Pons (tissue), 1 donor: ENCODE measurements at regions not wholly inside any gene's neighbourhood (a gene's known extent, or its start where the extent isn't known, plus 50 kb on each side); places are given as distances from the start of the nearest gene placed in this dataset.

Experiments
- DNase-seq: peaks from one replicate; pipeline ENCODE4 v3.0.0-alpha.2; 2016; ENCODE audit warnings: low spot score

DNA sequence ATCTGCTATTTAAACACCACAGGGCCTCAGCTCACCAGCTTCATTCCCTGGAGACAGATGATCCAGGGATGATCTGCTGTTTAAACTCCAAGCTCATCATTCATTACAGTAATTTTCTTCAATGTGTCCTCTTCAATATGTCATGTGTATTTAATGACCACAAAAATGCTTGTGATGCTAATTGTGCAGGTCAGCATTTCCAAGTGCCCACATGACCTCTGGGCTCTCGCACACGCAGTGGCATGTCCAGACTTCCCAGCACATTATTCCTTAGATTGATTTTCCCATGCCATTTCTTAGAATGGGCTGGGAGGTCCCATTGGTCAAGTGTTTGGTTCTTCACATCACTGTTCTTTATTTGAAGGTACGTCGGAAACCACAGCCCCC lies 434.4 kb downstream of the HAO1 start:
- DNase-seq, result no peak

GRCh38 chr20:7516621-7517111 lies 423.6 kb downstream of the HAO1 start:
- no peak for DNase-seq

DNA sequence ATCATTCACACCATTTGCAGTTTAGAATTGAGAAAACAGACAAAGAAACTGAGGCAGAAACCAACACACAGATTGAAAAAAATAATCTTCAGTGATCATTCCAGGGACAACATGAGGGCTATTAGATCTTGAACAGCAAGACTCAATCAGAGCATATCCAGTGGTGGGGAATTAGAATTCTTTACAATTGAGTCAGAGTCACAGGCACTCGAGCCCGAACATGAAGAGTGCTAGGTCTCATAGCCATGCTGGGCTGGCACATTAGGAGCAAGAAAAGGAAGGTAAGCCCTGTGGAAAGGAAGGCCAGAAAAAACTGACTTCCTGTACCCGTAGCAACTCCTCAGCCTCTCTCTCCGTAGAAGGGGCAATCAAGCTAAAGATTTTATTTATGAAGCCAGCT lies 419.9 kb downstream of the HAO1 start:
- DNase-seq, result no peak

DNA sequence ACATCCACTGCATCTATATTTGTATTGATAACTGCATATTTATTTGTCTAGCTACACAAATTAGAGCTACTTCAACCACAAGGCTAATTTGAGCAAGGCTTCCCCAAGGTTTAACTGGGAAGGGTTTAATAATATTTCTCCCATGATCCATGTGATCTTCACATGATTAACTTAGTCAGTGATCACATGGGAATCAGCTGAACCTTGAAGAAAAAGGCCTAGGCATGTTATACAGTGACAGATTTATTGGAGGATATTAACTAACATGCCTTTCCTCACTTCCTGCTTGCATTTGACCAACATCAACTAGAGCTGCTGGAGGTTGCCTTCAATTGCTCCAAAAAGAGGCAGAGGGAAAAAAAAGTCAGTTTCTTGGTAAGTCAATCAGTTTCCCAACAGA lies 417.0 kb downstream of the HAO1 start:
- DNase-seq, result no peak

DNA sequence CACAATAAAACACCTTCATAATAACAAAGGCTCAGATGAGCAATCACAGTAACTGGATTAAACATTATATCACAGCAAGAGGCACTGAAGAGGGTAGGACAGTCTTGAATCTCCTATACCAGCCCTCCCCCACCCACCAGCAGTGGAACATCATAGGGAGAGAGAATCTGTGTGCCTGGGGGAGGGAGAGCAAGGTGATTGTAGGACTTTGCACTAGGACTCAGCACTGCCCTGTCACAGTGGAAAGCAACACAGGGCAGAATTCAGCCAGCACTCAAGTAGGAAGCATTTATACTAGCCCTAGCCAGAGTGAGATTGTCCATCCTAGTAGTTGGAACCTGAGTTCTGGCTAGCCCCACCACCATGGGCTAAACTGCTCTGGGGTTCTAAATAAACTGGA lies 400.2 kb downstream of the HAO1 start:
- DNase-seq, result no peak

DNA sequence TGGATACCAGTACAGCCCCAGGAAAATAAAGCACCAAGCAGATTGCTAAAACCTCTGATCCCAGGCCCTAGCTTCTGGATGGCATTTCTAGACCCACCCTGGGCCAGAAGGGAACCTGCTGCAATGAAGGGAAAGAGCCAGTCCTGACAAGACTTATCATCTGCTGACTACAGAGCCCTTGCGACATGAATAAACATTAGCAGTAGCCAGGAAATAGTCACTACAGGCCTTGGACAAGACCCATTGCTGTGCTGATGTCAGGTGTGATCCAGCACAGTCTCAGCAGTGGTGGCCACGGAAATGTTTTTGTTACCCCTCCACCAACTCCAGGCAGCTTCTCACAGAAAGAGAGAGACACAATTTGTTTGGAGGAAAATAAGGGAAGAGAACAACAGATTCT lies 399.3 kb downstream of the HAO1 start:
- DNase-seq, result no peak

DNA sequence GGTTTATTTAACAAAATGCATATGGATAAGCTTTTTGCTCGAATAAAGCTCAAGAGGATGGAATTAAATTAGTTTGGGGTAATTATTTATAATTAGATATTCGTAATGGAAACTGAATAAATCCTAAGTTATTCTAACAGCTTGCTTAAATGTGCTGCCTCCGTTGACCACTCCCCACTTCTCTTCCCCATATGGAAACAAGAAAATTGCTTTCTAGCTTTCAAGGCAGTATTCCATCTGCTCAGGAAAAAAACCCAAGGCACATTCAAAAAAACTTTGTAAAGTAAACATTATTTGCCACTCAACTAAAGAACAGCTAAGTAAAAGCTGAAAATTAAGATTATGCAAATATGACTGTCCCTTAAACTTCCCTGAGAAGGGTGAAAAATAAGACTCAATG lies 369.2 kb downstream of the HAO1 start:
- no peak for DNase-seq

GRCh38 chr20:7571521-7572055 lies 368.7 kb downstream of the HAO1 start:
- no peak for DNase-seq

DNA sequence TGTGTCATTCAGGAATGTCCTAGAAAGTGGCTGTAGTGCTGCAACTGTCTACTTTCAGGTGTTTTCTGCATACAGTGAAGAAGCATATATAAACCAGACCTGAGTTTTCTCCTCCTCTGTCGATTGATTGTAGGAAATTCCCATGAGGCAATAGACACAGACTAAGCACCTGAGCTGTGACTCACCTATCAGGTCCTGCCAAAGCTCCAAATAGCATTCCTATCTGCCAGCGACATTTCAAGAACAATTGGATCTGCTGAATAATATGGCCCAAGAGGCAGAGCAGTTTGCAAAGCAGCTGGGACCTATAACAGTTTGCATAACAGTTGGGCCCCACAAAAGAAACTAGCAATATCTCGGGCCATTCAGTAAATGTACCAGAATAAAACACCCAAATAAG lies 360.4 kb downstream of the HAO1 start:
- no peak for DNase-seq

GRCh38 chr20:7585126-7585679 lies 355.1 kb downstream of the HAO1 start:
- no peak for DNase-seq

DNA sequence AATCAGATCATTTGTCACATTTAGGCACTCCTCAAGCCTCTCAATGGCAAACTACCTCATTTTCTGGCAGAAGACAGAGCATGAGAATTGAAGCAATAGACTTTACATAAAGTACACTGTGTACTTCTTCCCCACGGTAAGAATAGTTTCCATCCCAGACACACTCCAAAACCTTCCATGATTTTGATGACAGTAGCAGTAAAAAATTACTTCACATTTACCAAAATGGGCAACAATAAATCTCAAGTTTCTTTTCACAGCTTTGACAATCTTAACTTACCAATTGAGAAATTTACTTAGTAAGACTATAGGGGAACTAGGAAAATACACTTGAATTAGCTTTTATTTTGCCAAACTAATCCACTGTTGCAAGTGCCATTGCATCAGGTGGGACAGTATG lies 353.8 kb downstream of the HAO1 start:
- DNase-seq, result no peak

DNA sequence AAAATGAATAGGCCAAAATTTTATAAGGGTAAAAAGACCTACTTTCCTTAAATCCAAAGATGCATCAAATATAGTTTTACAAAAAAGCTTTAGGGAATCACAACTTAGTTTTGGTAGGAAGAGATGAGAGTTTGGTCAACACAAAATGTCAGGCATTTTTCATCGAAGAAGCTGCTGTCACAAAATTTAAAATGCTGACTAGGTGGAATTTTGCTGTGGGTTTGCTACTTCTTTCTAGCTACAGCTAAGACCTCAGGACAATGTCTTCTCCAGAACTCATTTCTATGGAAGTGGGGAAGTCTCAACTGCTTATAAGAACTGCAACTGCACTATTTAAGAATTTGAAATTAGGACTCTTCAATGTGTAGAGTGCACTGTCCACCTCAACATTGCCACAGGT lies 351.1 kb downstream of the HAO1 start:
- DNase-seq, result no peak

DNA sequence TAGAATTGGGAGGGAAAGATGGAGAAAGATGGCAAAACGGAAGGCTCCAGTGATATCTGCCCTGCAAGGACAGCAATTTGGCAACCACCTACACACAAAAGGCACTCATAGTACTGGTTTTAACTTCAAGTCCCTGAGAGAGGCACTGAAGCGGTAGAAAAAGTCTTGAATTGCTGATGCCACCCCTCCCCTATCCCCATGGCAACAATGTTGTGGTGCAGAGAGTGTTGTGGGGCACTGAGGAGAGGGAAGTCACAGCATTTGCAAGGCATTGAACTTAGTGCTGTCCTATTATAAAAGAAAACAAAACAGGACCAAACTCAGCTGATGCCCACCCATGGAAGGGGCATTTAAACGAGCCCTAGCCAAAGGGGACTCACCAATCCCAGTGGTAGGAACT lies 343.7 kb downstream of the HAO1 start:
- no peak for DNase-seq

- DNase-seq, result no peak
Observed at GRCh38 chr20:7601431-7601830, 338.8 kb downstream of the HAO1 start.

GRCh38 chr20:7606941-7607340 lies 333.3 kb downstream of the HAO1 start:
- DNase-seq, result no peak

DNA sequence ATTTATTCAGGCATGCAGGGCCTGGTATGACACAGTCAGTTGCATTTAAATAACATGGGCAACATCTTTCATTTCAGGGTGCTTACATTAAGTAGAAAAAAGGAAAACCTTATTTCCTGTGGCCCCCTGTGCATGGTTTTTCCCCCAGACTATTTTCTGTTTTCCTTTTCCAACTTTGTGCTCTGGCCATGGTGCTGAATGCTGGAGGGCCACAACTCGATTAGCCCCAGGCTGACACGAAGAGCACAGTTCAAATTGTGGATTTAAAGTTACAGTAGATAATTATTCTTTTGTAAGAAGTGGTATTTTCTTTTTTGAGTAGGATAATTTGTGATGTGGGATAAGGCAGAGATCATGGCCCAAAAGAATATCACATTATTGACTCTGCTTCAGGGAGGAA lies 332.0 kb downstream of the HAO1 start:
- DNase-seq, result no peak

DNA sequence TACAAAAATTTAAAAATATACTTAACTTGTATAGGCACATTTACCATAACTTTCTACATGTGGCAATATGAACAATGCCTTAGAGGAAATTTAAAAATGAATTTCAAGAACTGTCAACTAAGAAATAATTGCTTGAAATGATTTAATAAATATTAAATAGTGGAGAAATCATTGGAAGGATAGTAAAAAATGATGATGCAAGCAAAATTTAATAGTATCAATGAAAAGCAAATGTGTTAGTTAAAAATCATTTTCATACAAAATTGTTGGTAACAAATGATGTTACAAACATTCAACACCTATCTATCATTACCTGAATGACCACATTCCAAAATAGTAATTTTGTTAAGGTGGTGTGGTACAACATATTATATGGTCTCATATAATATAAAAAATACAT lies 331.0 kb downstream of the HAO1 start:
- no peak for DNase-seq

DNA sequence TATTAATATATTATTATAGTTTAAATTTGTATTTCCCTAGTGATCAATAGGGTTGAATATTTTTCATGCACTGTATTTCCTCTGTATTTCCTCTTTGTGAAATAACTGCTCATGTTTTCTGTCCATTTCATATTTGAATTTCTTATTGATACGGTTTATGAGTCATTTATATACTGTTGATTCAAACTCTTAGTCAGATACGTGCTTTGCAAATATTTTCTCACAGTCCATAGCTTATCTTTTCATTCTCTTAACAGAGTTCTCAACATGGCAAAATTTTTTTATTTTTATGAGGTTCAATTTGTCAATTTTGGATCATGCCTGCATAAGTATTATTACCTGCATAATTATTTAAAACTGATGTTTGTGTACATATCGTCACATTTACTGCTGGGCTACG lies 329.6 kb downstream of the HAO1 start:
- DNase-seq, result no peak

DNA sequence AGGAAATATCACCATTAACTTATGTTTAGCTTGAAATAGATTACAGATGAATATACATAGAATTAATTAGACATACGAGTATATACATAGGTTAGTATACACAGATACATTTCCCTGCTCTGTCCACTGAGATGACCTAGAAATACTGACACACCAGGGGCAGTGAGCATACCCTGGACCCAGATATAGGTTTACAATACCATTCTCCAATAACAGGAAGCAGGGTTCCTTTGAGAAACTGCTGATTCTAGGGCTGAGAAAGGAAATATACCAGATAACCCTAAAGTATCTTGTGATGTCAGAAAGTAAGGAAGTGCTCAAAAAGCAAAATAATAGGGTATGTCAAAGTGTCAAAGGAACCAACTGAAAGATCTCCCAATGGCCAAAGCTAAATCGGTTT lies 322.5 kb downstream of the HAO1 start:
- DNase-seq, result no peak

- DNase-seq, result no peak
Observed at GRCh38 chr20:7622399-7622961, 317.8 kb downstream of the HAO1 start.

DNA sequence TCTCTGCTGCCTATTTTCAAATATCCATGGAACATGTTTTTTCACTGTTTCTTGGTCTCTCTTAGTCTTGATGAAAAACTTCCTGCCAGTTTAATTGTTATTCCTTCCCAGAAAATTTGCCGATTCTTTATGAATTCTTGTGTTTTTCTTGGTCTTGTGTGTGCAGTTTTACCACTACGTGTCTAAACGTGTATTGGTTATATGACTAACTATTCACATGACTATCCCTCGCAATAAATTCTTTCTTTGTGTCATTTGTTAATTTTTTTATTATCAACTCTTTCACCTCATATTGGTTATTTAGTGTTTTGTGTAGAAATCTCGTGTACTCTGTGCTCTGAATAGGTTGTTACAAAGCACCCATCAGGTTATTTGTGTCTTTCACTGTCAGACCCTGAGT lies 315.4 kb downstream of the HAO1 start:
- no peak for DNase-seq

GRCh38 chr20:7627734-7628663 lies 312.3 kb downstream of the HAO1 start:
- no peak for DNase-seq

- DNase-seq, result no peak
Observed at GRCh38 chr20:7629880-7630279, 310.4 kb downstream of the HAO1 start.
